ENCODE measurements at regions not wholly inside any gene's neighbourhood (a gene's known extent, or its start where the extent isn't known, plus 50 kb on each side); places are given as distances from the start of the nearest gene placed in this dataset.

DNA sequence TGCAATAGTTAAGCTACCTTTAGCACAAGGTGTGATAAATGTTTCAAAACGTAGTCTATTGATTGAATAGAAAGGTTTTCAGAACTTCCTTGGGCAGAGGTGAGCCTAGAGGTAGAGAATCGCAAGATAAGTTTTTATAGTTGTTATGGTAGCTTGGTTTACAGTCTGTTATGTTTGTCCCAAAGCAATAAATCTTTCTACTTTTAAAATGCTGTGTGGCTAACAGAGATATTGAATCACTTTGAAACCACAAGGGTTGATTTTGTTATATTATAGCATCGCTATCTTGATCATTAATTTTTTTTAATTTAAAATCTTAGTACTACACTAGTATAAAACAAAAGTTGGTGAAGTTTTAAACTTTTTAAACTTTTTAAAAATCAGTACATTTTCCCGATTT lies 126.7 kb downstream of the TMEM182 start:
- no peak overlapping the region for H3K9ac ChIP-seq (ENCODE audit: low read depth, low read length)
- H3K27ac ChIP-seq (ENCODE audit: insufficient read depth, low read length): no peak overlapping the region
- BruUV-seq (replicated peaks): no TSS peak
- DNase-seq (no peak), ATAC-seq (ENCODE audit: low read depth) (no peak)
- H3K4me3 ChIP-seq (ENCODE audit: insufficient read depth, low read depth, low read length): no peak overlapping the region
- no peak overlapping the region for H2BK15ac ChIP-seq (ENCODE audit: low read depth, low read length)
- no peak overlapping the region for H4K8ac ChIP-seq (ENCODE audit: low read depth in 2 of 2, low read length in 2 of 2)
- no peak overlapping the region for H3K56ac ChIP-seq (ENCODE audit: extremely low read depth, insufficient read depth, low read length)
- WGBS, 2 experiments (ENCODE audit: extremely low coverage in 2 of 2, insufficient read length in 1 of 2): no CpG with 5 or more reads among the region's 4 CpGs
- H3K4ac ChIP-seq (ENCODE audit: low read depth, low read length): no peak overlapping the region
- no peak overlapping the region for H4K91ac ChIP-seq (ENCODE audit: insufficient read depth, low read depth, low read length)
- H3K4me2 ChIP-seq (ENCODE audit: low read depth, low read length): no peak overlapping the region
- no peaks in the 10 kb centered on the region for H3K27me3 ChIP-seq (ENCODE audit: control insufficient read depth, insufficient read depth, low read length)
- ChIA-PET CTCF (no interaction called here), POLR2A (ENCODE audit: unreplicated experiment) (no interaction called here)
- in situ Hi-C loops (cut with MboI; ENCODE audit: low sequenced_read_pairs): no loop called here
- no peaks in the 10 kb centered on the region for H3K36me3 ChIP-seq (ENCODE audit: control insufficient read depth, insufficient read depth, low read length)
- H4K20me1 ChIP-seq (ENCODE audit: insufficient read depth, low read length): no peaks in the 10 kb centered on the region
- no peak overlapping the region for H4K5ac ChIP-seq (ENCODE audit: low read depth, low read length)
- H3K14ac ChIP-seq (replicated peaks; ENCODE audit: low read depth, low read length): no peak overlapping the region
- no peak overlapping the region for H3K18ac ChIP-seq (ENCODE audit: low read depth, low read length)
- intact Hi-C loops (cut with micrococcal nuclease): no loop called here
- no peak overlapping the region for H2AFZ ChIP-seq (replicated peaks; ENCODE audit: low read length, poor library complexity)
- H3K4me1 ChIP-seq (ENCODE audit: control insufficient read depth, insufficient read depth, low read length): no peaks in the 10 kb centered on the region
- H2AK9ac ChIP-seq (replicated peaks; ENCODE audit: low read depth, low read length, poor library complexity): no peak overlapping the region
- H3K9me1 ChIP-seq (ENCODE audit: insufficient read depth, low read length): no peaks in the 10 kb centered on the region
- dilution Hi-C loops (cut with HindIII; ENCODE audit: low sequenced_read_pairs, unreplicated experiment): no loop called here
- H3K9me3 ChIP-seq (ENCODE audit: control insufficient read depth, insufficient read depth, low read length): no peaks in the 10 kb centered on the region
- no peak for TF ChIP-seq CHD1 (IDR thresholded peaks at IDR 0.05; ENCODE audit: low read depth, low read length)
- no peak for TF ChIP-seq RCOR1 (IDR thresholded peaks at IDR 0.05; ENCODE audit: insufficient replicate concordance, low read length)
- TF ChIP-seq RFX5 (IDR thresholded peaks at IDR 0.05; ENCODE audit: low read depth, low read length): no peak
- TF ChIP-seq NFE2L2 (IDR thresholded peaks at IDR 0.05; ENCODE audit: low read depth, low read length): no peak
- TF ChIP-seq BHLHE40 (IDR thresholded peaks at IDR 0.05; ENCODE audit: low read depth, low read length): no peak
- TF ChIP-seq POLR2A (IDR thresholded peaks at IDR 0.05; ENCODE audit: low read depth, low read length): no peak
- no peak for TF ChIP-seq ELK1 (IDR thresholded peaks at IDR 0.05; ENCODE audit: borderline replicate concordance, low read depth, low read length)
- TF ChIP-seq RAD21 (IDR thresholded peaks at IDR 0.05; ENCODE audit: low read length): no peak
- H2BK120ac ChIP-seq (ENCODE audit: low read depth, low read length): no peak overlapping the region
- no peak overlapping the region for H2AK5ac ChIP-seq (ENCODE audit: low read depth, low read length)
- H3K79me1 ChIP-seq (ENCODE audit: low read depth in 1 of 2, low read length in 2 of 2): no peaks in the 10 kb centered on the region
- no peak overlapping the region for H2BK20ac ChIP-seq (ENCODE audit: low read depth, low read length)
- no peak overlapping the region for H2BK5ac ChIP-seq (ENCODE audit: low read depth, low read length, poor library complexity, severe bottlenecking)
- H3K23ac ChIP-seq (ENCODE audit: low read depth, low read length): no peak overlapping the region
